Neural crest cell (in vitro differentiated cells): ENCODE measurements at regions not wholly inside any gene's neighbourhood (a gene's known extent, or its start where the extent isn't known, plus 50 kb on each side); places are given as distances from the start of the nearest gene placed in this dataset.

Experiments
- DNase-seq: peaks from one replicate; pipeline ENCODE4 v3.0.0; 2021; ENCODE audit warnings: low read depth, mixed read lengths, low spot score
- H3K27ac Mint-ChIP-seq: one replicate; pipeline ENCODE4 v1.8.0; 2021; ENCODE audit warnings: mild to moderate bottlenecking, mixed read lengths; ENCODE audit not compliant: unreplicated experiment
- H3K27me3 Mint-ChIP-seq: 2 replicates; pipeline ENCODE4 v1.8.0; 2021; ENCODE audit warnings: low read depth, mild to moderate bottlenecking, mixed read lengths
- H3K36me3 Mint-ChIP-seq: 2 replicates; pipeline ENCODE4 v1.8.0; 2021; ENCODE audit warnings: low read depth, mild to moderate bottlenecking, mixed read lengths
- H3K4me1 Mint-ChIP-seq: 2 replicates; pipeline ENCODE4 v1.8.0; 2021; ENCODE audit warnings: mixed read lengths
- H3K4me3 Mint-ChIP-seq: one replicate; pipeline ENCODE4 v1.8.0; 2021; ENCODE audit warnings: mild to moderate bottlenecking, mixed read lengths
- H3K9me3 Mint-ChIP-seq: 2 replicates; pipeline ENCODE4 v1.8.0; 2021; ENCODE audit warnings: mixed read lengths
- TF ChIP-seq, protein P1 (sequence below): fragments of 200-600 bp; sonication (generic); conservative IDR thresholded peaks from 2 replicates; pipeline ENCODE4 v1.5.0; 2021; ENCODE audit warnings: antibody characterized with exemption, mild to moderate bottlenecking

DNA sequence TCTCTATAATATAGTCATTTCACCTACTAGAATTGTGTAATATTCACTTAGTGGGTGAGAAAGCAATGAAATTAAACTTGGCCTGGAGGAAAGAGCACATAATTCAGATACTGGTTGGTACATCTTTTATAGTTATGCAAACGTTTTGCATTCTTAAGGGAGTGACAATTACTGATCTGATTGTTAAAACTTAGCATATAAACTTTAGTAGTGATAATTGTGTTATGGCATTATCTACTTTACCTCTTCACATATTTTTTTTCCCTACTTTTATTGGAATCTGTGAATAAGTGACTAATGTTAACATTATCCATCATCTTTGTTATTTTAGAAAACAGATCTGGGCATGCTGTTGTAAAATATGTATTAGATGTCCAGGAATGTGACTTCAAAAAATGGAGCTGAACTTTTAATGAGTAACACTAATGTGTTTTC lies 217.4 kb upstream of the GIMD1 start:
- TF ChIP-seq, protein P1, sequence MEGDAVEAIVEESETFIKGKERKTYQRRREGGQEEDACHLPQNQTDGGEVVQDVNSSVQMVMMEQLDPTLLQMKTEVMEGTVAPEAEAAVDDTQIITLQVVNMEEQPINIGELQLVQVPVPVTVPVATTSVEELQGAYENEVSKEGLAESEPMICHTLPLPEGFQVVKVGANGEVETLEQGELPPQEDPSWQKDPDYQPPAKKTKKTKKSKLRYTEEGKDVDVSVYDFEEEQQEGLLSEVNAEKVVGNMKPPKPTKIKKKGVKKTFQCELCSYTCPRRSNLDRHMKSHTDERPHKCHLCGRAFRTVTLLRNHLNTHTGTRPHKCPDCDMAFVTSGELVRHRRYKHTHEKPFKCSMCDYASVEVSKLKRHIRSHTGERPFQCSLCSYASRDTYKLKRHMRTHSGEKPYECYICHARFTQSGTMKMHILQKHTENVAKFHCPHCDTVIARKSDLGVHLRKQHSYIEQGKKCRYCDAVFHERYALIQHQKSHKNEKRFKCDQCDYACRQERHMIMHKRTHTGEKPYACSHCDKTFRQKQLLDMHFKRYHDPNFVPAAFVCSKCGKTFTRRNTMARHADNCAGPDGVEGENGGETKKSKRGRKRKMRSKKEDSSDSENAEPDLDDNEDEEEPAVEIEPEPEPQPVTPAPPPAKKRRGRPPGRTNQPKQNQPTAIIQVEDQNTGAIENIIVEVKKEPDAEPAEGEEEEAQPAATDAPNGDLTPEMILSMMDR = no peak
- DNase-seq = no peak
- H3K27me3 Mint-ChIP-seq = no peaks in the 10 kb centered on the region
- H3K27ac Mint-ChIP-seq = no peak overlapping the region
- H3K4me3 Mint-ChIP-seq = no peak overlapping the region
- no peaks in the 10 kb centered on the region for H3K9me3 Mint-ChIP-seq
- H3K4me1 Mint-ChIP-seq = no peaks in the 10 kb centered on the region
- no peaks in the 10 kb centered on the region for H3K36me3 Mint-ChIP-seq

DNA sequence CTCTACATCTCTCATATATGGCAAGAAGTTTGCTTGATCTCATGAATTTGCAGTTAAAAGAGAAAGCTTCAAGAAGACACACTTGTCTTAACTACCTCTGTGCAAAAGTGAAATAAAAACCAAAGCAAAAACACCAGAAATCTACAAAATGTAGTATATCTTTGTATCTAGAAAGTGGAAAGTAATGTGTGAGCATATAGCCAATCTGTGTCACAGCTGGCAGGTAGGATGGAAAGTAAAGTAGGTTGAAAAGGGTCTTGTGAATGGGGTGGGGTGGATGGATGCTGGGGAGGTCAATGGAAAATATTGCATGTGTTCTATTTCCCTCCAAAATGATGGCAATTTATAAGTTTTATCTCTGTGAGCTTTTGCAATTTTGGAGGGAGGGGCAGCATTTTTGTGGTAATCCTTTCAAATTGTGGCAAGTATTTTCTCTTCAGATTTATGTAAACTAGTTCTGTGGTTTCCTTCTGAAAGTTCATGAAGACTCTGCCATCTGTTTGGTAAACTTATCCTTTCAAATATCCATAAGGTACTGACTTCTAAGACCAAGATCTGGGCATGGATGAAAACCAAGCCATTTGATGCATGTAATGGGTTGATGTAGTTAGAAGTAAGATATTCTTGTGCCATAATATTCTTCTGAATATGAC lies 215.9 kb upstream of the GIMD1 start:
- H3K9me3 Mint-ChIP-seq = no peaks in the 10 kb centered on the region
- no peaks in the 10 kb centered on the region for H3K27me3 Mint-ChIP-seq
- DNase-seq = no peak
- H3K4me1 Mint-ChIP-seq = no peaks in the 10 kb centered on the region
- H3K27ac Mint-ChIP-seq = no peak overlapping the region
- H3K4me3 Mint-ChIP-seq = no peak overlapping the region
- H3K36me3 Mint-ChIP-seq = no peaks in the 10 kb centered on the region
- TF ChIP-seq, protein P1 = no peak

DNA sequence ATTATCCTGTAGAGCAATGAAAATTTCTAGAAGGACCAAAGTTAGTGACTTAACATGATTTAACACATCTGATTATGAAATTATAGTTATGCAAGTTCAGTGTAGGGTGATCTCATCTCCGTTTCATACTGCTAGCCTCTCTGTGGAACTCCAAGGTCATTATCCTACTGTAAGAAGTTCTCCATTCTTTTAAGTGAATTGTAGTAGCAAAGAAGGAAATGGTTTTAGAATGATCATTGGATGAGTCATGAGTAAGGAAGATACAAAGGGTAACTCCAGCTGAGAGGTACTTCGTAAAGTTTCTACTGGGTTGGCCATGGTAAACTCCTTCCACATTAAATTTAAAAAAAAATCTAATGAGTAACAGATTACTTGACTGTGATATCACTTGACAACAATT lies 215.0 kb upstream of the GIMD1 start:
- Mint-ChIP-seq H3K4me1 (no peaks in the 10 kb centered on the region), H3K9me3 (no peaks in the 10 kb centered on the region), H3K27ac (no peak overlapping the region), H3K36me3 (no peaks in the 10 kb centered on the region), H3K4me3 (no peak overlapping the region), H3K27me3 (no peaks in the 10 kb centered on the region)
- TF ChIP-seq, protein P1 = no peak
- DNase-seq = no peak

DNA sequence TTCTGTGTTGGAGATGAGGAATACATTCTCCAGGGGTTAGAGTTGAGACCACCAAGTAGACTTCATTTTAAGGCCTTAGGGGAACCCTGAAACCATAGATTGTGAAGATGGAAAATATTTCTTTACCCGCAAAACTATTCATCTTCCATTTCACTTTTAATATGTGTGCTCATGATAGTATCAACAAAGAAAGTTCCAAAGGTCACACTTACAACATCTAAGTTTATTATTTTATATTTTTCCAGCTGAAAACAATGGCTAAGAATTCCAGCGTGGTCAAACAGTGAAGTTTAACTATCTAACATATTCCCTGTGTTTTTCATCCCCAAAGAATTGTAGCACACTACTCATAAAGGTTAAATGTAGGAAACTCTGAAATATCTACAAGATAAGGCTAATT lies 214.5 kb upstream of the GIMD1 start:
- Mint-ChIP-seq H3K4me1 (no peaks in the 10 kb centered on the region), H3K36me3 (no peaks in the 10 kb centered on the region), H3K27me3 (no peaks in the 10 kb centered on the region), H3K9me3 (no peaks in the 10 kb centered on the region), H3K4me3 (no peak overlapping the region), H3K27ac (no peak overlapping the region)
- TF ChIP-seq, protein P1 = no peak
- no peak for DNase-seq

DNA sequence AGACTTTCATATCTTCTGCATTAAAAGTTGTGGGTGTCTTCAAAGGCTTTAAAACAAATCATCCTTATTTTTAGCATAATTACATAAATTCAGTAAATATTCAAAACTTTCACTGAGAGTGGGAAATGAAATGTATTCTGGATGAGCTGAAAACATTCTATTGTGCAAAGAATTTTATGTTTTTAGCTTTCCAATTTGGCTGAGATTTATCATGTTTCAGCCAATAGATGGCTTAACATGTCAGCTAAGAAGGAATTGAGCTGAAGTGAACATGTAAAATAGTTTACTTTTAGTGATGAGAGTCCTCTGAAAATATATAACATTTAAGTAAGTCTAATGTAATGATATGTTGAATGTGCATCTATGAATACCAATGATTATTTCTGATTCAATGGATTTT lies 213.5 kb upstream of the GIMD1 start:
- no peaks in the 10 kb centered on the region for H3K27me3 Mint-ChIP-seq
- H3K36me3 Mint-ChIP-seq = no peaks in the 10 kb centered on the region
- no peak overlapping the region for H3K27ac Mint-ChIP-seq
- TF ChIP-seq, protein P1 = no peak
- no peak for DNase-seq
- no peaks in the 10 kb centered on the region for H3K4me1 Mint-ChIP-seq
- no peaks in the 10 kb centered on the region for H3K9me3 Mint-ChIP-seq
- H3K4me3 Mint-ChIP-seq = no peak overlapping the region
